ENCODE measurements at regions not wholly inside any gene's neighbourhood (a gene's known extent, or its start where the extent isn't known, plus 50 kb on each side); places are given as distances from the start of the nearest gene placed in this dataset.

DNA sequence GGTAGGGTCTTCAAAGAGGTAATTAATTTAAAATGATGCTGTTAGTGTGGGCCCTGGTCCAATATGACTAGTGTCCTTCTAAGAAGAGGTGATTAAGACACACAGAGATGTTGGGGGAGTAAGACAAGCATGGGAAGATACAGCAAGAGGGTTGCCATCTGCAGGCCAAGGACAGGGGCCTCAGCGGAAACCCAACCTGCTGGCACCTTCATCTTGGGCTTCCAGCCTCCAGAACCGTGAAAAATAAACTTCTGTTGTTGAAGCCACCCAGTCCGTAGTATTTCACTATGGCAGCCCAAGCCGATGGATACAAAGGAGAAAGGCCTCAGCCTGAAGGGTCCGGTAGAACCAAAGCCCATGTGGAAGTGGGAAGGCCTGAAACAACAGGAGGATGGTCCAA, 161.7 kb upstream of the UBE2E1 start:
- no peak for DNase-seq

DNA sequence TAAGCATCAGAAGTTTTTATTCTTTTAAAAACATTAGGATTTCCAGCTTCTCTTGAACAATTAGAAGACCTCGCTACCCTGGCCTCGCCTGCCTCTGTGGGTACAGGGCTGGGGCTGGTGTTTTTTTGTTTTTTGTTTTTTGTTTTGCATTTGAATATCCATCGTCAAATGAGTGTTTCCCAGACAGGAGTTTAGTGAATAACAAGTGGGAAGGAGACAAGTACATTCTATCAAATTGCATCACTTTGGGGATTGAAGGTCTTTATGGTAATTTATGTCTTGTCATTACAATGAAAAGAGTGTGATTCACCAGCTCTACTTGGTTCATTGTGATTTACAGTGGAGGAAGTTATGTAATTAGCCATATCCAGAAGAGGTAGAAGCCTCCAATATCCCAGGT, 161.1 kb upstream of the UBE2E1 start:
- no peak for DNase-seq

DNA sequence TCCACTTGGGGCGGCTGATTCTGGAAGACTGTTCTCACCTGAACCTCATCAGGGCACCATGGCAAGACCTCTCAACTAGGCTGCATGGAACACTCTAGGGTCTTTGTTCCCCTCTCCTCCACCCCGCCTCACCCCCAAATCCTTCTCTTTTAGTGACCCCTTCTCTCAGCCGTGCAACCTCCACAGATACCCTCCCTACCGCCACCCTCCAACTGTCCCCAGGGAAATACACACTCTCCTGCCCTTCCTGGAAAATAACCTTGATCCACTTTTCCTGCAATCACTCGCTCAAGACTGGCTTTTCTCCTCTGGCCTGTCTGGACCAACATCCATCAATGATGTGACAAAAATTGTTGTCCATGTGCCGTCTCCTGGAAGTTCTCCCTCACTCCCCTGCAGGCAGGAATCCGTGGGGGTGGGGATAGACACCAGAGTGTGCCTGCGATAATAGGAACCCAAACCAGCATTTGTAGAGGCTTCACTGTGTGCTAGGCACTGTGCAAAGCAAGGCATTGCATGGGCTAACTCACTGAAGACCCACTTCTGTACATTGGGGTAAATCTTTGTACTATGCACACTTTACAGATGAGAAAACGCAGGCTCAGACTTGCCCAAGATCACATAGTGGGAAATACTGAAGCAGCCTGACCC, 160.1 kb upstream of the UBE2E1 start:
- DNase-seq, result no peak

DNA sequence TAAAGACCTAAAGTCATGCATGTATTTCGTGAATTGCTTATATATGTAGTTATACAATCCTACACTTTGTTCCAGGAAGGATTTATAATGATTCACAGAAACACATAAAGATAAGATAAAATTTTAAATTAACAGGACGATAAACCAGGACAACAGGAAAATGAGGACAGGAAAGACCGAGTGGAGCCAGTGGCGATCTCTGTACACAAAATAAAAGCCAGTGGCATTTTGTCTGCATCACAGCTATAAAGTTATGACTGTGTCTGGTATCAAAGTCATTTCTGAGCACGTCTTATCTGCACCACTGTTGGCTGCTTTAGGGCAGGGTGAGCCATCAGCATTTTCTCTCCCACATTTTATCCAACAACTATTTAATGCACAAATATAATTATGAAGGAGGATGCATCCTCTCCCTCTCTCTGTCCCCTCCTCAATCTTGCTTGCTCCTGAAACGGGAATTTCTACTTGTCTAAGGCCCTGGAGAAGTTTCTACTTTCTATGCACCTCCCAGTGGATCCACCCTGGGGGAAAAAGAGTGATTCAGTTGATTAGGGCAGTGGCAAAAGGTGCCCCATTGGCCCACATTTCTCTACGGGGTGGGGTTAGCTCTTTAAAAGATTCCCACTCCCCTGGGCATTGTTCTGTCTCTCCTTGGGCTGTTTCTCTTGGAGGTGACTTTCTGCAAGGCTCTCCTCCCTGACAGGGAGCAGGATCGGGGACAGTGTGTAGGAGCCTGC, 159.4 kb upstream of the UBE2E1 start:
- no peak for DNase-seq

DNA sequence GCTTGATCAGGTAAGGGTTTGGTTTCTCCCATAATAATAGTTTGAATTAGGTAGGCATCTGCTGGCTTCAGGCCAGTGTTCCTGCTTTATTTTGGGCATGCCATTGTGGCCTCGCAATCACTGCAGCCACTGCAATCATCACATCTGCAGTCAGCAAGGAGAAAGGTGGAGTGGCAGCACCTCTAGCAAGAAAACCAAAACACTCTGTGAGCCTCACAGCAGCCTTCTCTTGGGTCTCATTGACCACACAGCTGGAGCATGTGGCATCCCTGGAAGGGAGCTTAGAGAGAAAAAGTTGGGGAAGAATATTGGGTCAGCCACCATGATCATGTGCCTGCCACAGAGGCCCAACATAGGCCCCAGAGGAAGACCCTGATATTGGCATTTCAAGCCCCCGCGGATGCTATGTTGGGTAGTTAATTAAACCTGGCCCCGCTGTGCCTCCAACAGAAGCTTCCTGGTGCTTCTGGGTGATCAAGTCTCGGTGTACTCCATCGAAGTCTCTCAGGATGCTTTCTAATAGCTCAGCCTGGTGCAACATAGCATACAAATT, 158.0 kb upstream of the UBE2E1 start:
- DNase-seq, result no peak

DNA sequence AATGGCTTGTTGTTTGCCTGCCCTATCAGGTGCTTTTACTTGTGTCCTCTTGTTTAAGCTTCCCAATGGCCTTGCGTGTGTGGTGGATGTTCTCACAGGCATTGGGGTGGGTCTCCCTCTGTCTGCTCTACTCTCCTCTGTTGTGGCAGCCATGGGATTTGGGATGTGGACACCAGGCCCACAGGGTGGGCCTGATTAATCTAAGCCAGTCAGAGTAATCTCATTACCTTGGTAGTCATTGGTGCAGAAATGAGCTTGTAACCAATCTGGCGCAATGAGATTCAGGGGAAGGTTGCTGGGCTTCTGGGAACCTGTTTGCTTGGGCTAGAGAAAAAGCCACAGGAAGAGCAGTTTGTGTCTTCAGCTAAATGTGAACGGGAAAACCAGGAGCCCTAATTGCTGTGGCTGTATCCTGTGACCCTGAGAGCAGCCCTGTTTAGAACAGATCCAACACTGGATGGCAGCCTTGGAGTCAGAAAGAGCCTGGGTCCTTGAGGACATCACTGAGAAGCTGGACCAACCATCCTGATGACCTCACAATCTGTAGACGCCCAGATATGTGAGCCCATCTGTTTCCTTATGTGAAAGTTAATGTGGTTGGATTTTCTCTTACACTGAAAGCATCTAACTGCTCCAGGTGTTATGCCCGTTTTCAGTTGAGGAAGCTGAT, 157.3 kb upstream of the UBE2E1 start:
- DNase-seq, result peak in 2 of 56 donors; percentile 4 to 20

DNA sequence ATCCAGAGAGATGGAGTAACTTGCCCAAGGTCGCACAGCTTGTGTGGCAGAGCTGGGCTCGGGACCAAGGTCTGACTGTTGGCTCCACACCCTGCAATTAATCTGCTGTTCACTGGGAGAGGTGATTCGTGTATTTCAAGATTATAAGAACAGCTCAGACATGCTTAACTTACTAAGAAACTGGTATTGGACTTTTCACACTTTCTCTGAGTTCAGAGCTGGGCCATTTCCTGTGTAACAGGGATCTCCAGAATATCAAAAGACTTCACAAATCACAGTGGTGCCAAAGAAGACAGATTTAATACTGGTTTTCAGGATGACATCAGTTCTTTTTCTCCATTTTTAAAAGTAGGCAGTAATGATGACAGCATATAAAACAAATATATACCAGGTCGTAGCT, 156.8 kb upstream of the UBE2E1 start:
- no peak for DNase-seq

DNA sequence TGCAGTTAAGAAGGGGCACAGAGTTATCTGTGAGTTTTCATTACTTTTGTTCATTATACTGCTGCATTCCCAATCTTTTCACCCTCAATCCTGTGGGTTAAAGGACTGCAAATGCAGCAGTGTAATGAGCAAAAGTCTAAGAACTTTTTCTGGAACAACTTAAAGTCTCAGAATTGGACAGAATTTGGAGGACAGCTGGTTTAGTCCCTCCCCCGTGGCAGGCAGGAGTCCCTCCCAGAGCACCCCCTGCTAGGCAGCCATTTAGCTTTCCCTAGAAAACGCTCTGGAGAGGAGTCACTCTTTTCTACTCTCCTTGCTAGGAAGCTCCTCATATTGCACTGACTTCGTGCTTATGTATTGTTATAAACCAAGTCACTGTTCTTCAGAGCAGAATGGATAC, 156.3 kb upstream of the UBE2E1 start:
- DNase-seq, result no peak

DNA sequence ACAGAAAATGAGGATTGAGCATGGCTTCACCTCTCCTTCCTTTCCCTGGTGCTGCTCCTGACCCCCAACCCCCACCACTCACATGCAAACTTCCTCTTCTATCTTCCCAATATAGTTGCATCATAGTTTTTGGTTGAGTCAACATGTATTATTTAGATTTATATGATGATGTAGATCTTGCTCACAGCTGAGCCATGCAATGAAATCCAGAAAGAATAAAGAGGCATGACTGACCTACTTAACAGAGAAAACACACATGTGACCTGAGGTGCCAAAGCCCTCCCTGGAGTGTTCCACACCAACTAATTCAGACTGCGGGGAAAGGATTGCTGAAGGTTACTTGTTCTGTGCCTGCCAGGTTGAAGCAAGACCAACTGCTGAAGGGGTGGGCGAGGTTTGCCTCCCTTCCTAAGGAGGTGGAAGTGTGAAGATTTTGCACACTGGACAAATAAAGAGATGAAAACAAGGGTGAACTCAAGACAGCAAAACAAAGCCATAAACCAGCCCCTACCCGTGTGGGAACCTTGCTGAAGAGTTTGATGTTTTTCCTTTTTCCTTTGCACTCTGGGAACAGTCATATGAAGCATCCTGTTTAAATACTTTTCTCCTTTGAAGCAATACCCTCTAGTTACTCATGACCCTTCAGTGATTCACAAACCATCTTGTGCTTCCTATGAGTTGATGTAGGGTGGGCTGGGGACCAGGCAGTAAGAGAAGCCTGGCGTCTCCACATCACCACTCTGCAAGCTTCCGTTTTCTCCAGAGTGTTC, 155.2 kb upstream of the UBE2E1 start:
- no peak for DNase-seq

DNA sequence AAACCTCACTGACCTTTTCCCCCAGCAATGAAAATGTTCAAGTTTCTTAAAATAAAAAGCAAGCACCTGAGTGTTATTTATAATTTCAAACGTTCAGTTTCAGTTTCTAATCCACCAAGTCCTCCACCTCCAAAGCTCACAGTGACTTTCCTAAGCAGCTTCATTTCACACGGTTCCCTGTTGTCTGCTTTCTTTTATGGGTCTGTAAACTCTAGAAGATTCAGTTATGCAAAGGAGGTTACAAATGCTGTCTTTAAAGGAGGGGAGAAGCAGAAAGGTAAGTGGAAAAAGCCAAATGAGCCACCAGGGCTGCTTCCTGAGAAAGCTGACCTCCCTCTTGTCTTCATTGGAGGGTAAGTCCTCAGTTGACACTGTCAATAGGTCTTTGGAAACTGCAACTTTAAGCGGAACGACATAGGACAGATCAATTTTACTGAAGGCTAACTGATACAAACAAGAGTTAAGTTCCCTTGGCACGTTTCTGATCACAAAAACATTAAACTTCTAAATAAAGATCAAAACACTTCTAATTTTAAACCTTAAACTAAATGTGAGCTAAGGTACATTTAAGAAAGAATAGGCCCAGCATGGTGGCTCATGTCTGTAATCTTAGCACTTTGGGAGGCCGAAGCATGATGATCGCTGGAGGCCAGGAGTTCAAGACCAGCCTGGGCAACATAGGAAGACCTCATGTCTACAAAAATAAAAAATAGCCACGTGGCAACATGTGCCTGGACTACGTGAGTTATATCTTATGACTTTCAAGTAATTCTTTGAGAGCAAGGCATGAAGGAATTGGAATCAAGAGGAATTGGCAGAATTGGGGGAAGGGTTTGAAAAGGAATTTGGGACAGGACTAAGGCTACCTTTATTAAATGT, 151.9 kb upstream of the UBE2E1 start:
- no peak for DNase-seq

DNA sequence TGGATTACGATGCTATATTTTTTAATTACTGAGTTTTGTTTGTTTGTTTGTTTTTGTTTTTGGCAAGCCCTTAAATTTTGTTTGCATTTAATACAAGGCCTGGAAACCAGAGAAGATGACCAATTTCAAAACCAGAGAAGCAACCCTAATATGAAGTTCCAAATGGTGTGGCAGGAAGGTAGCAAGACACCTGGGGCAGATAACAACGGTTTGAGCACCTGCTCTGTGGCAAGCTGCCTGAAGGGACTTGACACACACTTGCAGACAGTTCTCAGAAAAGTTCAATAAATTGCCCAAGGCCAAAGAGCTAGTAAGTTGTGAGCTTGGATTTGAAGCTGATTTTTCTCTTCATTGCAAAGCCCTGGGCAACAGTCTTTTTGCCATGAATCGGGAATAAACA, 151.2 kb upstream of the UBE2E1 start:
- no peak for DNase-seq

DNA sequence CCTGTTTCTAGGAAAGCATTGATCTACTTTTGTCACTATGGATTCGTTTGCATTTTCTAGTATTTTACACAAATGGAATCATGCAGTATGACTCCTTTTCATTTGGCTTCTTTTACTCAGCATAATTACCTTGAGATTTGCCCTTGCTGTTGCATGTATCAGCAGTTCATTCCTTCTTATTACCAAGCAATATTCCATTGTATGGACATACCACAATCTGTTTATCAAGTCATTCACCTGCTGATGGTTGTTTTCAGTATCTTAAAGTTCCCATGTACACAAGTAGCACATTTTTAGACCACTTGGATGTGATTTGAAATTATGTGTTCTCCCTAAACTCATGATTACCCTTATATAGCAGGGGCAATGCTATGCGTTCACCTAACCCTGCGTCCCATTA, 150.0 kb upstream of the UBE2E1 start:
- DNase-seq, result no peak

DNA sequence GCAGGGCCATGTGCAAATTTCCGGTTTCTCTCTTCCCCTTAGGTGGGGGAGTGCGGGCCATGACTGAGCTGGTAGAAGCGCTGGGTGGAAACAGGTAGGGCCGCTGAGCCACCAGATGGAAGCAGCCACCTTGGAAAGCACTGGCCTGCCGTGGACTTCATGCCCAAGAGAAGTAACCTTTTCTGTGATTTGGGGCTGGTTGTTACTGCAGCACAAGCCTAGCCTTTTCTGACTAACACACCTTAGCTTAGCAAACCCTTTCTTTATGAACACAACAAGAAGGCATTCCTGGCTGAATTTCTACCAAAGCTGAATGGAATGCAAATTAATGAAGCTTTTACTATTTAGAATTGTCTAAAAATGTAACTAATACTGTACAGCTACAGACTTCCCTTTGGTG, 149.6 kb upstream of the UBE2E1 start:
- no peak for DNase-seq

DNA sequence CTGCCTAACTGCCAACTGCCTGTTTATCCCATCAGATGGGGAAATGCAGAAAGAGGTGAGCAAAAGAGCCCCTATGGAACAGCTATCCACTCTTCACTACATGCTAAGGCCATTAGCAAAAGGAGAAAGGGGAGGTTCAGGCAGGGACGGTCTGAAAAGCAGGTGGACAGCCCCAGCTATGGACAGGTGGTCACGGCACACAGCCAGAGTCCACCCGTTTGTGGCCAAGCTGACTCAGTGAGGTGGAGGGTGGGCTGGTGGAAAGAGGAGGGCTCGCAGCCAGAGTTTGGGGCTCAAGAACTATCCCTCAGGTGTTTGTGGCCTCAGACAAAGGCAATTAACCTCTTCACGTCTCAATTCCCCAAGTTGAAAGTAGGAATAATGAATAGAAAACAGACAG, 148.9 kb upstream of the UBE2E1 start:
- DNase-seq, result no peak

DNA sequence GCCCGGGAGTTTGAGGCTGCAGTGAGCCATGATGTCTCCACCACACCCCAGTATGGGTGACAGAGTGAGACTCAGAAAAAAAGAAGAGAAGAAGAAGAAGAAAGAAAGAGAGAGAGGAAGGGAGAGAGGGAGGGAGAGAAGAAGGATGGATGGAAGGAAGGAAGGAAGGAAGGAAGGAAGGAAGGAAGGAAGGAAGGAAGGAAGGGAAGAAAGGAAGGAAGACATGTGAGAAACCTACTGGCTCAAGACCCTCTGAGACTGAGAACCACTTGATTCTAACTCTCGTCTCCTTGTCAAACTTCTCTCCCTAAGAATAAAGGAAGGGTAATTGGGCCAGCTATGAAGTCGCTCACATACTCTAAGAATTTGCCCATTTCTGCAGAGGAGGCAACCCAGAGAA, 148.1 kb upstream of the UBE2E1 start:
- DNase-seq, result no peak

DNA sequence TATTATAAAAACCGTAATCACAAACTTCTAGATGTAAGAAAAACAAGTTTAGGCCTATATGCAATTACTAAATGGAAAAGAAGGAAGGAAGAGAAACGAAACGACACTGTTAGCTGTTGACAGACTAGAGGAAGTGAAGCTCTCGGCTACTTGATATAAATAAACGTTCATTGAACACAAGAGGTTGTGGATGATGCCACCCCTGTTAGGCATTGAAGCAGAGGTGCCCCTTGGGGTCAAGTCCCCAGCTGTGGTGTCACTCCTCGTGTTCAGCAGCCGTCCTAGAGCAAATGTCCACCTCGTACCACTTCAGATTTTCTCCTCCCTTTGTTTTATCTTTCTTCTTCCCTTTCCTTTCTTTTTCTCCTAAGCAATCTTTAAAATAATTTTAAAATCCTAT, 146.5 kb upstream of the UBE2E1 start:
- DNase-seq, result peak in 1 of 56 donors; percentile 5

DNA sequence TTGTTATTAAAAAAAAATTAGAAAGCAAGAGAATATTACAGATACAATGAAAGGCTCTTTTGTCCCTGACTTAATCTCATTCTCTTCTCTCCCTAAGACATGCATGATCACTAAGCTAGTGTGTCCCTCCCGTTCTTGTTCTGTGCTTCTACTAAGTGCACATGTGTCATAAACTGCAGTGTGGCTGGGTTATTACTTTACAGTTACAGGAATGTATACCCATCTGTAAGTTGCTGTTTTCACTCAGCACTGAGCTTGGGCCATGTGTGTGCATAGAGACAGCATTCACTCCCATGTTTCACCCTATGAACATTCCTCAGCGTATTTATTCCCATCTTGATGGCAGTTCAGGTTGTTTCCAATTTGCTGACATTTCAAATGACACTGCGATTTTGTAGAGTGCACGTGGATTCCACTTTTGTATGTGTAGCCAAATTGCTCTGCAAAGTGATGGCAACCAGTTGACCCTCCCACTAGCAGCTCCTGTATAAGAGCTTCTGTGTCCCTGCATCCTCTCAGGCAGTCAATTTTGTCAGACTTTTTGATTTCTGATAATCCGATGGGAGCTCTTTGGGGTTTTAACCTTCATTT, 145.8 kb upstream of the UBE2E1 start:
- no peak for DNase-seq

DNA sequence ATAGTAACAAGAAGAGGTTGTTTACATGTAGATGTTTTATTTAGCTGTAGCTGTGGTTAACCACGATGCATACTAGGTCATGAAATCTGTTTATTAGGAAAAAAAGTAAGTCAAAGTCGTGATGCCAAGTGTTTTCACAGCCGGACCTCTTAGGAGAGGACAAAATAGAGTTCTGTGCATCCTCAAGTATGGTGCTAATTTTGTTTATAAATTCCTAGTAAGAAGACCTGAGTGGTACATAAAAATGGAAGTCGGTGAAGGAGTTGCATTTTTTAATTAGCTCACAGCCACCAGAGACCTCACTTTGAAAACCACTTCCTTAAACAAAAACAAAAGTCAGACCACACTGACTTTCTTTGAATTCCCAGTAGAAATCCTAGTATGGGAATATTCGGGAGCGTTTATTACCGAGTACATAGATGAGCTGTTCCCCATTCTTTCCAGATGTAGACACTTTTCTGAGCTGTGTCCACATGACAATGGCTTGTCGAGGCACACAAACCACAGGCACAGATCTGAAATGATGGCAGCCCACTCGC, 143.6 kb upstream of the UBE2E1 start:
- no peak for DNase-seq

DNA sequence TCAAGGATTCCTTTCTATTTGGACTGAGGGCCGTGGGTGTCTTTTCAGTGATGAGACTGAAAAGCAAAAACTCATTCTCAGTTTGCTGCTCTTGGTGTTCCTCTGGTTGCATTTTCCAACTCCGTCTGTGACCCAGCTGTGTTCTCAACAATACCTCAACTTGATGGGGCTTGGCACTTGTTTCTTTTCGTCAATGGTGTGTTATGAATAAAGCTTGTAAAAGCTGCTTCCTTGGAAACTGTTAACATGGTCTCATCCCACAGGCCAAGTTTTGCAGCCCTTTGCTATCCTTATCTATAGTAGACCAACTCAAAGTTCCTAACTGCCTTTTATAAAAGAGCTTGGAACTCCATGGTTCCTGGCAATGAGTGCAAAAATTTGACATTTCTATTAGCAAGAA, 142.5 kb upstream of the UBE2E1 start:
- DNase-seq, result no peak

DNA sequence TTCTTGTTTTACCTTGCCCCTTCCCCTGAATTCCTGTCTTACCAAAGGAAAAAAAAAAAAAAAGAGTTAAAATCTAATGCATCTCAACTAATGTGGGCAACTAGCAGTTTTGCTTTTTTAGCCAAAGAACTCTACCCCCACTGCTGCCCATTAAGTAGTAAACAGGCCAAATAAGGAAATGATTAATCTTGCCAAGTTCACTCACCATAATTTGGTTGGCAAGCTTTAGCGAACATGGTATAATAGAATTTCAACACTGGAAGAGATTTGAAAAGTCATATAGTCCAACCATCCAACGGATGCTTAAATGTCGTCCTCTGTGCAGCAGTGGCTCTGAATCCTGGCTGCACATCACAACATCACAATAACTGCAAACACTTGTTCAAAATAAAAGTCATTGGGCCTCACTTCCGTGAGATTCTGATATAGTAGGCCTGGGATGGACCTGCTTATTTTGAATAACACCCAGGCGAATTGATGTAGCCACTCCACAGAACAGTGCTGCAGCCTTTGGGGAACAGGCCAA, 142.0 kb upstream of the UBE2E1 start:
- DNase-seq, result no peak
